GM19438 (cell line): ENCODE measurements at regions not wholly inside any gene's neighbourhood (a gene's known extent, or its start where the extent isn't known, plus 50 kb on each side); places are given as distances from the start of the nearest gene placed in this dataset.
"Not testable (repeated sequence)": the region's sequence is repeated elsewhere in the genome, so short reads cannot be mapped to it uniquely, and the experiment has no call there.

Source experiments
- ATAC-seq: cut with Tn5 transposase; IDR thresholded peaks from one replicate; pipeline ENCODE4 v1.9.1; 2021; ENCODE audit warnings: low read depth; ENCODE audit not compliant: unreplicated experiment

- ATAC-seq: no peak
Measured at GRCh38 chr9:107810461-107810961, 320.9 kb upstream of the KLF4 start.

GRCh38 chr9:107809871-107810460, 320.4 kb upstream of the KLF4 start:
- no peak for ATAC-seq

GRCh38 chr9:107807183-107807582, 317.6 kb upstream of the KLF4 start:
- ATAC-seq: no peak

GRCh38 chr9:107805201-107805600, 315.6 kb upstream of the KLF4 start:
- no peak for ATAC-seq

- no peak for ATAC-seq
Measured at GRCh38 chr9:107794259-107794658, 304.7 kb upstream of the KLF4 start.

- no peak for ATAC-seq
Measured at GRCh38 chr9:107793541-107793940, 304.0 kb upstream of the KLF4 start.

GRCh38 chr9:107792596-107792995, 303.0 kb upstream of the KLF4 start:
- no peak for ATAC-seq

- ATAC-seq: no peak
Measured at GRCh38 chr9:107792006-107792405, 302.4 kb upstream of the KLF4 start.

- ATAC-seq: no peak
Measured at GRCh38 chr9:107789001-107789700, 299.6 kb upstream of the KLF4 start.

GRCh38 chr9:107786561-107786960, 297.0 kb upstream of the KLF4 start:
- no peak for ATAC-seq

- no peak for ATAC-seq
Measured at GRCh38 chr9:107784235-107784958, 294.8 kb upstream of the KLF4 start.

GRCh38 chr9:107782789-107783188, 293.2 kb upstream of the KLF4 start:
- ATAC-seq: no peak

GRCh38 chr9:107782381-107782780, 292.8 kb upstream of the KLF4 start:
- ATAC-seq: no peak

- ATAC-seq: no peak
Measured at GRCh38 chr9:107780960-107781359, 291.4 kb upstream of the KLF4 start.

GRCh38 chr9:107779731-107780130, 290.2 kb upstream of the KLF4 start:
- ATAC-seq: no peak

GRCh38 chr9:107778661-107779060, 289.1 kb upstream of the KLF4 start:
- ATAC-seq: no peak

- ATAC-seq: not testable (repeated sequence)
Measured at GRCh38 chr9:107774099-107774498, 284.5 kb upstream of the KLF4 start.

GRCh38 chr9:107772988-107773387, 283.4 kb upstream of the KLF4 start:
- no peak for ATAC-seq

- ATAC-seq: no peak
Measured at GRCh38 chr9:107770716-107771115, 281.1 kb upstream of the KLF4 start.

GRCh38 chr9:107768224-107768623, 278.7 kb upstream of the KLF4 start:
- no peak for ATAC-seq

GRCh38 chr9:107767711-107768110, 278.1 kb upstream of the KLF4 start:
- ATAC-seq: no peak

GRCh38 chr9:107763469-107763868, 273.9 kb upstream of the KLF4 start:
- not testable (repeated sequence) for ATAC-seq
